GM19240 (cell line): ENCODE measurements at regions not wholly inside any gene's neighbourhood (a gene's known extent, or its start where the extent isn't known, plus 50 kb on each side); places are given as distances from the start of the nearest gene placed in this dataset.
"Not testable (repeated sequence)": the region's sequence is repeated elsewhere in the genome, so short reads cannot be mapped to it uniquely, and the experiment has no call there.

Experiments
- DNase-seq: peaks from one replicate; pipeline ENCODE4 v3.0.0; 2011; ENCODE audit warnings: low spot score; ENCODE audit not compliant: insufficient read length

- no peak for DNase-seq
Observed at GRCh38 chr12:107369006-107369405, 275.7 kb upstream of the CRY1 start.

- no peak for DNase-seq
Observed at GRCh38 chr12:107369679-107370078, 276.3 kb upstream of the CRY1 start.

- no peak for DNase-seq
Observed at GRCh38 chr12:107372229-107372658, 278.9 kb upstream of the CRY1 start.

GRCh38 chr12:107373238-107373809 is 280.0 kb upstream of the CRY1 start:
- DNase-seq, result no peak

GRCh38 chr12:107374161-107374840 is 281.0 kb upstream of the CRY1 start:
- DNase-seq, result no peak

GRCh38 chr12:107375231-107375630 is 281.9 kb upstream of the CRY1 start:
- no peak for DNase-seq

- no peak for DNase-seq
Observed at GRCh38 chr12:107377596-107378385, 284.4 kb upstream of the CRY1 start.

GRCh38 chr12:107378609-107379008 is 285.3 kb upstream of the CRY1 start:
- DNase-seq, result no peak

- not testable (repeated sequence) for DNase-seq
Observed at GRCh38 chr12:107379142-107379851, 285.9 kb upstream of the CRY1 start.

GRCh38 chr12:107379852-107380567 is 286.7 kb upstream of the CRY1 start:
- no peak for DNase-seq

GRCh38 chr12:107384645-107385044 is 291.3 kb upstream of the CRY1 start:
- DNase-seq, result no peak

GRCh38 chr12:107385509-107385908 is 292.2 kb upstream of the CRY1 start:
- DNase-seq, result no peak

- no peak for DNase-seq
Observed at GRCh38 chr12:107386569-107386968, 293.2 kb upstream of the CRY1 start.

- DNase-seq, result no peak
Observed at GRCh38 chr12:107388263-107388662, 294.9 kb upstream of the CRY1 start.

GRCh38 chr12:107390414-107390813 is 295.2 kb upstream of the PWP1 start:
- DNase-seq, result no peak

- no peak for DNase-seq
Observed at GRCh38 chr12:107393043-107393717, 292.4 kb upstream of the PWP1 start.

GRCh38 chr12:107394693-107395092 is 290.9 kb upstream of the PWP1 start:
- DNase-seq, result no peak

GRCh38 chr12:107395817-107396216 is 289.8 kb upstream of the PWP1 start:
- no peak for DNase-seq

- DNase-seq, result no peak
Observed at GRCh38 chr12:107396991-107397390, 288.6 kb upstream of the PWP1 start.

GRCh38 chr12:107397890-107398500 is 287.6 kb upstream of the PWP1 start:
- DNase-seq, result no peak
